ENCODE measurements at regions not wholly inside any gene's neighbourhood (a gene's known extent, or its start where the extent isn't known, plus 50 kb on each side); places are given as distances from the start of the nearest gene placed in this dataset.

DNA sequence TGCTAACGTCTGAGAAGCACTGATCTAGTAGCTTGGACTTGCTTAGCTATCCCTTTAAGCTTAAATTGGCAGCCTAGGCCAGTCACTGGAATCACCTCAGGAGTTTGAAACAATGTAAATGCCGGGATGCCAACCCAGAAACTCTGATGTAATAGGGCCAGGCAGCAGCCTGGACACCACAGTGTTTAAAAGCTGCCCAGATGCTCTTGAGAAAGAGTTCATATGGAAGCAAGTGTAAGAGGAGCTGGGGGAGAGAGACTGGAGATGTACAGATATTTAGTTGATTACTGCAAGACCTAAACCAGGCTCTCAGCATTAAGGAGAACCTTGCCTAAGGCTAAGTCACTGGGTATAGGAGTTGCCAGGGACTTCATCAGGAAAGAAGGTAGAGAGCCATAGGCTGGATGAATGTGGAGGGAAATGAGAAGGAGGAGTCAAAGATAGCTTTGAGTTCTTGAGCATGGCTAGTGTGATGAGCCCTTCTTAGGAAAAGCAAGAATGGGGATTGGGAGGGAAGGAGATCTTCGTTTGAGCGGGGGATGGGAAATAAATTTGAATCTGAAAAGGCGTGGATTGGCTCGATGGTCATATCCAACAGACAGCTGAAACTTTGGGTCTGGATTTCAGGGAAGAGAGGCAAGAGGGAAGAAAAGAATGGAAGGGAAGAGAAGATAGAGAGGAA, 392.9 kb upstream of the WWC1 start:
- no peak for TF ChIP-seq YY1 (IDR thresholded peaks at IDR 0.05)
- no peak for TF ChIP-seq CTCF (IDR thresholded peaks at IDR 0.05; ENCODE audit: low read depth, low read length, missing input control)
- TF ChIP-seq GABPA (IDR thresholded peaks at IDR 0.05 in 1 of 2, conservative IDR thresholded peaks at IDR 0.05 in 1 of 2): no peak
- TF ChIP-seq TAF1 (conservative IDR thresholded peaks at IDR 0.05): no peak
- TF ChIP-seq RAD21 (IDR thresholded peaks at IDR 0.05): no peak
- TF ChIP-seq REST (IDR thresholded peaks at IDR 0.05): no peak
- TF ChIP-seq, protein P1, sequence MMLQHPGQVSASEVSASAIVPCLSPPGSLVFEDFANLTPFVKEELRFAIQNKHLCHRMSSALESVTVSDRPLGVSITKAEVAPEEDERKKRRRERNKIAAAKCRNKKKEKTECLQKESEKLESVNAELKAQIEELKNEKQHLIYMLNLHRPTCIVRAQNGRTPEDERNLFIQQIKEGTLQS (IDR thresholded peaks at IDR 0.05): no peak
- TF ChIP-seq, protein P2, sequence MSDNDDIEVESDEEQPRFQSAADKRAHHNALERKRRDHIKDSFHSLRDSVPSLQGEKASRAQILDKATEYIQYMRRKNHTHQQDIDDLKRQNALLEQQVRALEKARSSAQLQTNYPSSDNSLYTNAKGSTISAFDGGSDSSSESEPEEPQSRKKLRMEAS (IDR thresholded peaks at IDR 0.05): no peak
- no peak for TF ChIP-seq HNF4A (conservative IDR thresholded peaks at IDR 0.05)
- no peak for TF ChIP-seq EGR1 (IDR thresholded peaks at IDR 0.05; ENCODE audit: low read depth in 2 of 2)
- no peak for TF ChIP-seq JUND (IDR thresholded peaks at IDR 0.05)
- TF ChIP-seq FOXA1 (IDR thresholded peaks at IDR 0.05): no peak

Measured in liver (tissue), 3 donors.